HEK293T (cell line): ENCODE measurements at regions not wholly inside any gene's neighbourhood (a gene's known extent, or its start where the extent isn't known, plus 50 kb on each side); places are given as distances from the start of the nearest gene placed in this dataset.

Experiments
- BHLHE40 ChIP-seq: fragments of 450-650 bp; IDR thresholded peaks from 2 replicates; pipeline ENCODE4 v1.6.1; 2016; ENCODE audit warnings: mild to moderate bottlenecking, moderate library complexity, borderline replicate concordance
- L3MBTL2 ChIP-seq: fragments of 450-650 bp; conservative IDR thresholded peaks from 2 replicates; pipeline ENCODE4 v1.6.1; 2016; ENCODE audit warnings: mild to moderate bottlenecking
- LEF1 ChIP-seq: fragments of 450-650 bp; IDR thresholded peaks from 2 replicates; pipeline ENCODE4 v1.6.1; 2017; ENCODE audit warnings: mild to moderate bottlenecking, borderline replicate concordance
- SUZ12 ChIP-seq: fragments of 450-650 bp; IDR thresholded peaks from 2 replicates; pipeline ENCODE4 v1.6.1; 2016; ENCODE audit warnings: mild to moderate bottlenecking

- no peak for TF ChIP-seq BHLHE40
- TF ChIP-seq SUZ12, result no peak
- TF ChIP-seq LEF1, result no peak
- no peak for TF ChIP-seq L3MBTL2
These were observed 594.7 kb downstream of the SOX5 start for GRCh38 chr12:23354800-23355199.
